NB4 (cell line): ENCODE measurements at regions not wholly inside any gene's neighbourhood (a gene's known extent, or its start where the extent isn't known, plus 50 kb on each side); places are given as distances from the start of the nearest gene placed in this dataset.

Experiments
- CTCF ChIP-seq: IDR thresholded peaks from one replicate; pipeline ENCODE4 v1.5.1; 2012; ENCODE audit warnings: low read depth, low read length
- MAX ChIP-seq: IDR thresholded peaks from 2 replicates; pipeline ENCODE4 v1.6.1; 2011; ENCODE audit warnings: low read depth, low read length
- POLR2A ChIP-seq: IDR thresholded peaks from 2 replicates; pipeline ENCODE4 v1.6.1; 2011; ENCODE audit warnings: mild to moderate bottlenecking; ENCODE audit not compliant: insufficient read length; ENCODE audit errors: extremely low read depth

- TF ChIP-seq POLR2A (no peak), MAX (no peak), CTCF (no peak)
Measured at GRCh38 chr15:31590609-31591008, 264.0 kb downstream of the KLF13 start.
